Peyer's patch (tissue), 4 donors: ENCODE measurements at regions not wholly inside any gene's neighbourhood (a gene's known extent, or its start where the extent isn't known, plus 50 kb on each side); places are given as distances from the start of the nearest gene placed in this dataset.

ENCODE experiments used
- DNase-seq, 3 donors: peaks; one replicate each; pipeline ENCODE4 v3.0.0-alpha.2; 2017 to 2019
- H3K27ac ChIP-seq, 4 donors: fragments of 200-600 bp; sonication (generic); one replicate each; pipeline ENCODE4 v1.5.1; 2016 to 2019
- H3K27me3 ChIP-seq, 2 donors: fragments of 200-600 bp; sonication (generic); one replicate each; pipeline ENCODE4 v1.5.1; 2019
- H3K36me3 ChIP-seq, 3 donors: fragments of 200-600 bp; sonication (generic); one replicate each; pipeline ENCODE4 v1.5.1; 2016 to 2019
- H3K4me1 ChIP-seq, 4 donors: fragments of 200-600 bp; sonication (generic); one replicate each; pipeline ENCODE4 v1.5.1; 2016 to 2019
- H3K4me3 ChIP-seq, 4 donors: fragments of 200-600 bp; sonication (generic); 1 replicate in 3 of 4; 2 replicates in 1 of 4; pipeline ENCODE4 v1.5.1; 2016 to 2019; ENCODE audit warnings: mild to moderate bottlenecking in 1 of 4
- H3K9me3 ChIP-seq, 4 donors: fragments of 200-600 bp; sonication (generic); one replicate each; pipeline ENCODE4 v1.5.1; 2016 to 2019; ENCODE audit warnings: mild to moderate bottlenecking in 1 of 4
- CTCF ChIP-seq, 6 experiments: fragments of 450-650 bp in 4 of 6; fragments of 200-600 bp in 2 of 6; sonication (generic) in 1 of 6; IDR thresholded peaks; one replicate each; pipeline ENCODE4 v1.5.1; 2017 to 2019; ENCODE audit warnings: antibody characterized with exemption in 6 of 6, mild to moderate bottlenecking in 3 of 6, moderate library complexity in 1 of 6
- POLR2A ChIP-seq, 2 donors: fragments of 450-650 bp; IDR thresholded peaks; one replicate each; pipeline ENCODE4 v1.5.1; 2017; ENCODE audit warnings: antibody characterized with exemption in 2 of 2, mild to moderate bottlenecking in 2 of 2, moderate library complexity in 2 of 2

GRCh38 chr7:114755856-114756255 lies 166.0 kb upstream of the MDFIC start:
- Histone ChIP-seq H3K4me3 (no peak overlapping the region), H3K27me3 (no peaks in the 10 kb centered on the region), H3K27ac (no peak overlapping the region), H3K36me3 (no peaks in the 10 kb centered on the region), H3K4me1 (peaks cover 0 to 3% (median 0%) of the 10 kb centered on the region in 4 donors), H3K9me3 (no peaks in the 10 kb centered on the region)
- TF ChIP-seq POLR2A (IDR thresholded peaks at IDR 0.05) (no peak), CTCF (IDR thresholded peaks at IDR 0.05) (no peak)
- DNase-seq = no peak

GRCh38 chr7:114758661-114759227 lies 163.2 kb upstream of the MDFIC start:
- H3K27ac ChIP-seq = no peak overlapping the region
- no peaks in the 10 kb centered on the region for H3K27me3 ChIP-seq
- no peak overlapping the region for H3K4me3 ChIP-seq
- peaks cover 0 to 3% (median 0%) of the 10 kb centered on the region in 4 donors for H3K4me1 ChIP-seq
- TF ChIP-seq CTCF (IDR thresholded peaks at IDR 0.05) (no peak), POLR2A (IDR thresholded peaks at IDR 0.05) (no peak)
- H3K9me3 ChIP-seq = no peaks in the 10 kb centered on the region
- H3K36me3 ChIP-seq = no peaks in the 10 kb centered on the region
- DNase-seq = no peak

DNA sequence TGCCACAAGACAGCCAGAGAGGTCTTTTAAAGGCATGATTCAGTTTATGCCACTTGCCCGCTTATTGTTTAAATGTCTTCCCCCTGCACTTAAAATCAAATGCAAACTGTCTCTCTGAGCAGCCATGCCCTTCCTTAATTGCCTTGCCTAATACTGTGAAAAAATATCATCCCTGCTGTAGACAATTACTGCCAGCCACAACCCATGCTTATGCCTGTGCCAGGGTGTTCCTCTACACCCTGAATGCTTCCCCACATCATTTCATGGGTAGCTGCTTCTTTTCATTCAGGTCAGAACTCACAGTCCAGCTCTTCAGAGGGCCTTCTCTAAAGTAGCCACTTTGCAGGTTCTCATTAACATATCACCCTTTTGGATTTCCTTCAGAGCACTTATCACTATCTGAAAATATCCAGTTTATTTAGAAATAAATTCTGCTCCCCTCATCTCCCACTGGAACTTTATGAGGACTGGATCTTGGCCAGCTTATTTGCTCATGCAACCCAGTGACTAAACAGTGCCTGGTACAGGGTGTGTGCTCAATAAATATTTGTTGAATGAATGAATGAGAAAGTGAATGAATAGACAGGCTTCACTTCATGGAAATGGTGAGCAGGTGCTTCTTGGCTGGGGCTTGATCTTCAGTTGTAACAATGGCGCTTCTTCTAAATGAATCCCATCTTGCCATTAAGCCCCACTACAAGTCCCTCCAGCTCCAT lies 162.4 kb upstream of the MDFIC start:
- Histone ChIP-seq H3K4me3 (no peak overlapping the region), H3K4me1 (peaks cover 0 to 3% (median 0%) of the 10 kb centered on the region in 4 donors), H3K27ac (no peak overlapping the region), H3K27me3 (no peaks in the 10 kb centered on the region), H3K36me3 (no peaks in the 10 kb centered on the region), H3K9me3 (no peaks in the 10 kb centered on the region)
- no peak for DNase-seq
- TF ChIP-seq POLR2A (IDR thresholded peaks at IDR 0.05) (no peak), CTCF (IDR thresholded peaks at IDR 0.05) (no peak)

- Histone ChIP-seq H3K27ac (no peak overlapping the region), H3K27me3 (no peaks in the 10 kb centered on the region), H3K4me1 (peaks cover 0 to 3% (median 0%) of the 10 kb centered on the region in 4 donors), H3K4me3 (no peak overlapping the region), H3K36me3 (no peaks in the 10 kb centered on the region), H3K9me3 (no peaks in the 10 kb centered on the region)
- DNase-seq = no peak
- no peak for TF ChIP-seq POLR2A (IDR thresholded peaks at IDR 0.05)
- TF ChIP-seq CTCF (IDR thresholded peaks at IDR 0.05) = no peak
Measured at GRCh38 chr7:114760477-114760876, 161.4 kb upstream of the MDFIC start.

DNA sequence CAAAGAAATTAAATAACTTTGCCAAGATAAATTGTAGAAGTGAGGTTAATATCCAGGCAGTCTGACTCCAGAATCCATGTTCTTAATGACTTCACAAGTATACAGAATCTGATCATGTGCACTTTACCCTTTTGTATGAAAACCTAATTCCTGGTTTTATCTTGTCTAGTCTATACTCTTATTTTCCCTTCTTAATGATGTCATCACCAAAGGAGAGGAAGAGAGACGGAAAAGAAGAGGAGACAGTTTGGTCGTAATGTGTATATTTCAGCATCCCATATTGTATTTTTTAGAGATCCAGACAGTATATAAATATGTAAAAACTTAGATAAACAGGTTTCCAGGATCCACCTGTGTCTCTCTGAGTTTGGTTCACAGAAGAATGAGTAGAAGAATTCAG lies 159.9 kb upstream of the MDFIC start:
- H3K36me3 ChIP-seq = no peaks in the 10 kb centered on the region
- no peaks in the 10 kb centered on the region for H3K27me3 ChIP-seq
- H3K9me3 ChIP-seq = no peaks in the 10 kb centered on the region
- H3K27ac ChIP-seq = no peak overlapping the region
- DNase-seq = no peak
- peaks cover 0 to 3% (median 0%) of the 10 kb centered on the region in 4 donors for H3K4me1 ChIP-seq
- H3K4me3 ChIP-seq = no peak overlapping the region
- TF ChIP-seq POLR2A (IDR thresholded peaks at IDR 0.05) (no peak), CTCF (IDR thresholded peaks at IDR 0.05) (no peak)
